Endothelial cell of umbilical vein (primary cell): ENCODE measurements at regions not wholly inside any gene's neighbourhood (a gene's known extent, or its start where the extent isn't known, plus 50 kb on each side); places are given as distances from the start of the nearest gene placed in this dataset.

ENCODE experiments used
- BruUV-seq: library from RNA; stranded (reverse); fragments of 400-500 nt; replicated peaks from 2 replicates; lab custom pipeline; 2021; lab: Mats Ljungman, UMichigan
- CTCF ChIA-PET: fragments of 300-600, 350-600 bp; sonication (Branson Sonifier 250); formaldehyde crosslinking; loops from one replicate; lab custom pipeline; 2021; ENCODE audit warnings: antibody characterized with exemption, inconsistent platforms; lab: Charles Lee
- POLR2A ChIA-PET: fragments of 300-600, 350-600 bp; sonication (Branson Sonifier 250); formaldehyde crosslinking; loops from one replicate; lab custom pipeline; 2021; ENCODE audit warnings: antibody characterized with exemption, inconsistent platforms; lab: Charles Lee
- DNase-seq: peaks from one replicate; pipeline ENCODE4 v3.0.0-alpha.2; 2011; ENCODE audit warnings: low read depth, low spot score
- FAIRE-seq: peaks from 2 replicates; lab custom pipeline; 2011; peaks lifted over from hg19 to GRCh38; lab: Jason Lieb, UNC
- H2AFZ ChIP-seq: 2 replicates; pipeline ENCODE4 v1.6.0; 2012; ENCODE audit warnings: low read depth, low read length, control low read depth, inconsistent platforms
- H3K27ac ChIP-seq: 2 replicates; pipeline ENCODE4 v1.5.1; 2011; ENCODE audit warnings: low read depth, mild to moderate bottlenecking, control low read depth, low read length, moderate library complexity; ENCODE audit not compliant: insufficient read depth
- H3K27me3 ChIP-seq, 2 experiments: 2 replicates each; pipeline versions ENCODE4 v1.6.0 to v1.6.1; 2011; ENCODE audit warnings: low read length in 2 of 2, mixed read lengths in 1 of 2; ENCODE audit not compliant: control insufficient read depth in 2 of 2, insufficient read depth in 2 of 2
- H3K36me3 ChIP-seq, 2 experiments: 2 replicates in 1 of 2; 3 replicates in 1 of 2; pipeline ENCODE4 v1.5.1; 2011; ENCODE audit warnings: low read length in 2 of 2, mild to moderate bottlenecking in 1 of 2, moderate library complexity in 1 of 2; ENCODE audit not compliant: control insufficient read depth in 2 of 2, insufficient read depth in 2 of 2; ENCODE audit errors: extremely low read depth in 1 of 2
- H3K4me1 ChIP-seq: 3 replicates; pipeline ENCODE4 v1.5.1; 2011; ENCODE audit warnings: mild to moderate bottlenecking, low read length; ENCODE audit not compliant: control insufficient read depth, insufficient read depth; ENCODE audit errors: extremely low read depth
- H3K4me2 ChIP-seq: 2 replicates; pipeline ENCODE4 v1.6.1; 2011; ENCODE audit warnings: low read length, control low read depth, mixed read lengths; ENCODE audit not compliant: insufficient read depth
- H3K4me3 ChIP-seq, 3 experiments: fragments of 200-600 bp in 1 of 3; sonication (generic), shearing (Covaris generic) in 1 of 3; replicated peaks in 1 of 3; 2 replicates each; pipeline ENCODE4 v1.5.1; 2011 to 2016; ENCODE audit warnings: control low read depth in 3 of 3, low read length in 3 of 3, mild to moderate bottlenecking in 2 of 3, inconsistent platforms in 1 of 3, low read depth in 1 of 3, moderate library complexity in 1 of 3; ENCODE audit not compliant: insufficient read depth in 1 of 3
- H3K79me2 ChIP-seq: 2 replicates; pipeline ENCODE4 v1.6.0; 2012; ENCODE audit warnings: low read length, inconsistent platforms; ENCODE audit not compliant: control insufficient read depth, insufficient read depth
- H3K9ac ChIP-seq: replicated peaks from 2 replicates; pipeline ENCODE3; 2011; ENCODE audit warnings: low read length, control low read depth; ENCODE audit not compliant: insufficient read depth; ENCODE audit errors: extremely low read depth
- H3K9me1 ChIP-seq: replicated peaks from 3 replicates; pipeline ENCODE4 v1.6.0; 2011; ENCODE audit warnings: mild to moderate bottlenecking, low read length; ENCODE audit not compliant: control insufficient read depth, insufficient read depth; ENCODE audit errors: extremely low read depth
- H3K9me3 ChIP-seq: replicated peaks from 2 replicates; pipeline ENCODE4 v1.5.1; 2012; ENCODE audit warnings: low read length, inconsistent platforms; ENCODE audit not compliant: control insufficient read depth, insufficient read depth
- H4K20me1 ChIP-seq: replicated peaks from 2 replicates; pipeline ENCODE3; 2011; ENCODE audit warnings: mild to moderate bottlenecking, low read length; ENCODE audit not compliant: control insufficient read depth, insufficient read depth; ENCODE audit errors: extremely low read depth
- EZH2 ChIP-seq: IDR thresholded peaks from 2 replicates; pipeline ENCODE4 v1.6.1; 2012; ENCODE audit warnings: borderline replicate concordance, low read depth, mild to moderate bottlenecking, moderate library complexity, low read length, inconsistent platforms; ENCODE audit not compliant: severe bottlenecking
- FOS ChIP-seq: IDR thresholded peaks from 2 replicates; pipeline ENCODE4 v1.6.1; 2011; ENCODE audit warnings: mild to moderate bottlenecking, low read length, moderate library complexity, borderline replicate concordance; ENCODE audit not compliant: insufficient read depth
- GATA2 ChIP-seq: IDR thresholded peaks from 2 replicates; pipeline ENCODE4 v1.7.0; 2011; ENCODE audit warnings: low read depth, mild to moderate bottlenecking, moderate library complexity, mixed read lengths, low read length; ENCODE audit not compliant: insufficient read length, insufficient read depth
- JUN ChIP-seq: IDR thresholded peaks from 2 replicates; pipeline ENCODE4 v1.6.1; 2011; ENCODE audit warnings: borderline replicate concordance, low read depth; ENCODE audit not compliant: insufficient read length, insufficient read depth
- MYC ChIP-seq: IDR thresholded peaks from one replicate; pipeline ENCODE4 v1.6.1; 2011; ENCODE audit warnings: mild to moderate bottlenecking, low read depth, low read length
- POLR2A ChIP-seq: IDR thresholded peaks from 2 replicates; pipeline ENCODE4 v1.6.1; 2012; ENCODE audit warnings: low read depth, mild to moderate bottlenecking, control low read depth, low read length
- POLR2AphosphoS5 ChIP-seq: IDR thresholded peaks from 2 replicates; pipeline ENCODE4 v1.6.1; 2012; ENCODE audit warnings: low read depth, mild to moderate bottlenecking, control low read depth, low read length, moderate library complexity; ENCODE audit not compliant: insufficient read depth
- dilution Hi-C: fragments of 300-500 bp; cut with MboI; formaldehyde crosslinking; loops from one replicate; pipeline ENCODE4 v1.15.0; 2019; ENCODE audit warnings: low sequenced_read_pairs; ENCODE audit not compliant: extremely low pct_ligation_motif_present
- intact Hi-C: fragments of 100-400 bp; cut with micrococcal nuclease; formaldehyde crosslinking; loops from one replicate; pipeline ENCODE4 v1.10.0; 2022
- TF ChIP-seq, protein P1 (sequence below), 2 donors: IDR thresholded peaks; 1 replicate in 1 of 2; 2 replicates in 1 of 2; pipeline ENCODE4 v1.5.1; 2011; ENCODE audit warnings: low read length in 2 of 2, mild to moderate bottlenecking in 2 of 2, moderate library complexity in 2 of 2, control low read depth in 1 of 2, inconsistent platforms in 1 of 2, low read depth in 1 of 2; ENCODE audit not compliant: insufficient read depth in 1 of 2; ENCODE audit errors: extremely low read depth in 1 of 2
- TF ChIP-seq, protein P2 (sequence below): IDR thresholded peaks from 2 replicates; pipeline ENCODE4 v1.6.1; 2011; ENCODE audit not compliant: insufficient read depth, insufficient read length

DNA sequence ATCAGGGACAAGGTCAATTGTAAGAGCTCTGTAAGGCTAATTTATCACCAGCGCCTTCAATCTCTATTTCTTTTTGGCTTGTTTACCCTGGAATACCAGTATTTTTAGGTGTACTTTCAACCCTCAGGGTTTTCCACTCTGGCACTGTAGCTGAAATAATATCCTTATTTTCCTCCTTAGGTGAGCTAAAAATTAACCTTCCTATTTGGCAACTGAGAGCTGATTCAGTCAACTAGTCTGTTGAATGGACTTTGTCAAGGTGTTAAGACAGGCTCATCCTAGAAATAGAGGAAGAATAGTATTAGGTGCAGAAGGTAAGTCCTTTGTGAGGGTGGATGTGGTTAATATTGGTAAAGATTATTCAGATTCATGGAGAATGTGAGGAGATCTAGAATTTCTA is 101.3 kb upstream of the BANK1 start:
- no peak for DNase-seq
- Histone ChIP-seq H3K27ac (no peak overlapping the region), H2AFZ (no peak overlapping the region), H3K4me1 (no peaks in the 10 kb centered on the region), H3K79me2 (no peaks in the 10 kb centered on the region), H3K9ac (no peak overlapping the region), H3K9me3 (no peaks in the 10 kb centered on the region), H3K4me3 (no peak overlapping the region), H3K4me2 (no peak overlapping the region), H3K9me1 (no peaks in the 10 kb centered on the region), H3K36me3 (no peaks in the 10 kb centered on the region), H4K20me1 (no peaks in the 10 kb centered on the region), H3K27me3 (peaks cover 0 to 3% of the 10 kb centered on the region in 2 experiments)
- no peak for FAIRE-seq
- ChIA-PET CTCF (no interaction called here), POLR2A (no interaction called here)
- TF ChIP-seq POLR2AphosphoS5 = no peak
- TF ChIP-seq EZH2 = no peak
- TF ChIP-seq FOS = no peak
- TF ChIP-seq, protein P1, sequence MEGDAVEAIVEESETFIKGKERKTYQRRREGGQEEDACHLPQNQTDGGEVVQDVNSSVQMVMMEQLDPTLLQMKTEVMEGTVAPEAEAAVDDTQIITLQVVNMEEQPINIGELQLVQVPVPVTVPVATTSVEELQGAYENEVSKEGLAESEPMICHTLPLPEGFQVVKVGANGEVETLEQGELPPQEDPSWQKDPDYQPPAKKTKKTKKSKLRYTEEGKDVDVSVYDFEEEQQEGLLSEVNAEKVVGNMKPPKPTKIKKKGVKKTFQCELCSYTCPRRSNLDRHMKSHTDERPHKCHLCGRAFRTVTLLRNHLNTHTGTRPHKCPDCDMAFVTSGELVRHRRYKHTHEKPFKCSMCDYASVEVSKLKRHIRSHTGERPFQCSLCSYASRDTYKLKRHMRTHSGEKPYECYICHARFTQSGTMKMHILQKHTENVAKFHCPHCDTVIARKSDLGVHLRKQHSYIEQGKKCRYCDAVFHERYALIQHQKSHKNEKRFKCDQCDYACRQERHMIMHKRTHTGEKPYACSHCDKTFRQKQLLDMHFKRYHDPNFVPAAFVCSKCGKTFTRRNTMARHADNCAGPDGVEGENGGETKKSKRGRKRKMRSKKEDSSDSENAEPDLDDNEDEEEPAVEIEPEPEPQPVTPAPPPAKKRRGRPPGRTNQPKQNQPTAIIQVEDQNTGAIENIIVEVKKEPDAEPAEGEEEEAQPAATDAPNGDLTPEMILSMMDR (IDR thresholded peaks at IDR 0.05; ENCODE audit: extremely low read depth in 1 of 2, insufficient read depth in 1 of 2, low read depth in 1 of 2, low read length in 2 of 2) = no peak
- TF ChIP-seq MYC = no peak
- no peak for TF ChIP-seq POLR2A
- TF ChIP-seq GATA2 = no peak
- TF ChIP-seq, protein P2, sequence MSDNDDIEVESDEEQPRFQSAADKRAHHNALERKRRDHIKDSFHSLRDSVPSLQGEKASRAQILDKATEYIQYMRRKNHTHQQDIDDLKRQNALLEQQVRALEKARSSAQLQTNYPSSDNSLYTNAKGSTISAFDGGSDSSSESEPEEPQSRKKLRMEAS = no peak
- TF ChIP-seq JUN = no peak
- dilution Hi-C loops = no loop called here
- no TSS peak for BruUV-seq
- intact Hi-C loops = no loop called here
